NCI-H748 treated with DMSO at 0.1 percent for 48 hours (cell line): ENCODE measurements at regions not wholly inside any gene's neighbourhood (a gene's known extent, or its start where the extent isn't known, plus 50 kb on each side); places are given as distances from the start of the nearest gene placed in this dataset.
"Not testable (repeated sequence)": the region's sequence is repeated elsewhere in the genome, so short reads cannot be mapped to it uniquely, and the experiment has no call there.

Source experiments
- DNase-seq: peaks from one replicate; lab custom pipeline; 2025; lab: John Stamatoyannopoulos, UW

DNA sequence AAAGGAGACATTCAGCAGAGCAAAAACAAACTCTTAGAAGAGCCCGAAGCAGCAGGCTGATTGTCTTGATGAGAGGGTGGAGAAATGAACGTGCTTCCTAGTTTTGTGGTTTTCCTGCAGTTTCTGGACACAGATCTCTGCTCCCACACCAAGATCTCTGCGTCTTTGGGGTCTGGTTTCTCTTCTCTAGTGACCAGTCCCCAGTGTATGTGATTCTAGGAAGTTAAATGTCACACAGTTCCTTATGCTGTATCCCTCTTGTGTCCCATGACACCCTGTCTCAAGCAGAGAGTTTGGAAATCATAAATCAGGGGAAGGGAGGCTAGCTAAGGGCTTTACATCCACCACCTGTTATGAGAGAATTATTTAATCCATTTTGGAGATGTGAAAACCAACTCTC is 55.4 kb upstream of the KLF14 start:
- DNase-seq = no peak

DNA sequence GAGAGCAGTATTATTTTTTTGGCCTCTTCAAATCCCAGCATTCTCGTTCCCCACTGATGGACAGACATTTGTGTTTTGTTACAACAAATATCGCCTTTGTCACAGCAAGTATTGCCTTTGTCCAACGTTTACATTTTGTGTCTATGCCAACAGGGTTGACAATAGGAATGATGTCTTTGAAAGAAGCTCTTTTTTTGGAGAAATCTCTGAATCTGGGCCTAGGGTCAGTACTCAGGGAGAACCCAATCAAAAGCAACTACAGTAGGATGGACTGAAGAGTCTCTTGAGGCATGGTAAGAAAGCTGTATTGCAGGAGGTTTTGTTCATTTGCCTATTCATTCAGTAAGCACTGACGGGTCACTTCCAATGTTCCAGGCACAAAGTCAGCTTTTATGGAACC is 57.7 kb upstream of the KLF14 start:
- no peak for DNase-seq

DNA sequence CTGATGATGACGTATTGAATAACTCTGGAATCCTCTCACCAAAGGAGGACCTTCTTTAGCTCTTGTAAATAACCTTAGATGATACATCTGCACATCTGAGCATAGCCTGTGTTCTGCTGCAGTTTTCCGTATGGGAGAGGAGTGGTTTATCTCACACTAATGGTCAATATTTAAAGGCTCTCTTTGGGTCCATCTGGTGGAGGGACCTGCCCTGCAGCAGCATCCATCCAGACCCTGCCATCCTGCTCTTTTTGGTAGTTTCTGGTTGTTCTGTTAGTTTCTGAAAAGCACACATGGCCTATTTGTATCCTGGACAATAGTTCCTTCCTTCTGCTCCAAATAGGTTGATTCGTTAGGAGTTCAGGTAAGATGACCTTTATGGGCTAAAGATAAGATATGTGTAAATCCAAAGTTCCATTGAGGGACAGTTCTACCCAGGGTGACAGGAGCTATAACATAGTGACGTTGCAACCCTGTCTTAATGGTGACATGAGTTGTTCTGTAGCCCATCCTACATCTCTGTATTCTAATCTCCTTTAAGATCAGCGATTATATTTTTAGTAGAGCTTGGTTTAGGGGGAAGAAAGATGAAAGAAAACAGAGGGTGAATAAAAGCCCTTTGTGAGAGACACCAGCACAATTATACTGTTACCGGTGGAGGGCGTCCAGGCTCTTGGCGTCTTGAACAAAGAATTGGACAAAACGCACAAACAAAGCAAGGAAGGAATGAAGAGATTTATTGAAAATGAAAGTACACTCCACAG is 60.0 kb upstream of the KLF14 start:
- no peak for DNase-seq

DNA sequence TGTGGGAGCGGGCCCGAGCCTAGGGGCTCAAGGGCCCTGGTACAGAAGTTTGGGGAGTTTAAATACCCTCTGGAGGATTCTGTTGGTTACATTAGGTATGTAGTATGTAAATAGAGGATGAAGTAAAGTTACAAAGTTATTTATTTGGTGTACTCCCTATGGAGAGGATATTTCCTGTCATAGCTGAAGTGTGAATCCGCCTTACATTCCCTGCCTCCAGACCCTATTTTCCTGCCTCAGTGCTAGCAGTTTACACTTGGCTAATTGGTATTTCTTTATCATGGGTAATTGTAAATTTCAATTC is 60.6 kb upstream of the KLF14 start:
- no peak for DNase-seq

DNA sequence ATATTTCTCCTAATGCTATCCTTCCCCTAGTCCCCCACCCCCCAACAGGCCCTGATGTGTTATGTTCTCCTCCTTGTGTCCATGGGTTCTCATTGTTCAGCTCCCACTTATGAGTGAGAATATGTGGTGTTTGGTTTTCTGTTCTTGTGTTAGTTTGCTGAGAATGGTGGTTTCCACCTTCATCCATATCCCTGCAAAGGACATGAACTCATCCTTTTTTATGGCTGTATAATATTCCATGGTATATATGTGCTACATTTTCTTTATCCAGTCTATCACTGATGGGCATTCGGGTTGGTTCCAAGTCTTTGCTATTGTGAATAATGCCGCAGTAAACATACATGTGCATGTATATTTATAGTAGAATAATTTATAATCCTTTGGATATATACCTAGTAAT is 62.4 kb upstream of the KLF14 start:
- DNase-seq = not testable (repeated sequence)

DNA sequence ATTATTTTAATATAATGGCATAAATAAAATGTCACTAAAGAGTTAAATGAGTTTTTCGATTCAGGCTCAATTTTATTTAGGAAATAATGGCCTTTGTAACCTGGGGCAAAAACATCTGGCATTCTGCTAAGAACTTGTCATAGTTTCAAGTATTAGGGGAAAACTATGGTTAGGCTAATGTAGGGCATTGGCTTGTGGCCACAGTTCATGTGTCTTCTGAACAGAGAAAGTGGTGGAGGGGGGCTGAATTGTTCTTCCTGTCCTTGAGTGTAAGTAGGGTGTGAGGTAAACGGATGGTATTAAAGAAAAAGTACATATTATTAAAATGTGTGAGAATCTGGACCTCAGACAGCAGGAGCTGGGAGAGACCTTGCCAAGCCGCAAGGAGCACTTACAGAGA is 69.1 kb upstream of the KLF14 start:
- DNase-seq = no peak

DNA sequence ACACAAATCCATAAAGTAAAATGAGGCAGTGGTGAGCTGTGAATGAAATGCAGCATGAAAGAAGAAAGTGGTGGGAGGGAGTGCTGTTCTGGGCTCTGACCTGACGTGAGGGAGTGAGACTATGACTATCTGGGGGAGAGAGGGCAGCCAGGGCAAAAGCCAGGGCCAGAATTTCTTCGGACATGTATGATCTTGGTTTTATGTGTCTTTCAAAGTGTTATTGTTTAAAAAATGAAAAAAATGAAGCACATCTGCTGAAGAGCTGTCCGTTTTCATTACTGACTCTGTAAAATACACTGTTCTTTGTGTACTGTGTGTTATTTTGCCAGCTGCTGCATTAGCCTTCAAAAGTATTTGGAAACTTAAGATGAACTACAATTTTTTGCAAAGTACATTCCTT is 70.2 kb upstream of the KLF14 start:
- DNase-seq = no peak

DNA sequence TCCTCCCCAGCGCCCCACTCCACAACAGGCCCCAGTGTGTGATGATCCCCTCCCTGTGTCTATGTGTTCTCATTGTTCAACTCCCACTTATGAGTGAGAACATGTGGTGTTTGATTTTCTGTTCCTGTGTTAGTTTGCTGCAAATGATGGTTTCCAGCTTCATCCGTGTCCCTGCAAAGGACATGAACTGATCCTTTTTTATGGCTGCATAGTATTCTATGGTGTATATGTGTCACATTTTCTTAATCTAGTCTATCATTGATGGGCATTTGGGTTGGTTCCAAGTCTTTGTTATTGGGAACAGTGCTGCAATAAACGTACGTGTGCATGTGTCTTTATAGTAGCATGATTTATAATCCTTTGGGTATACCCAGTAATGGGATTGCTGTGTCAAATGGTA is 78.8 kb upstream of the KLF14 start:
- DNase-seq = not testable (repeated sequence)

DNA sequence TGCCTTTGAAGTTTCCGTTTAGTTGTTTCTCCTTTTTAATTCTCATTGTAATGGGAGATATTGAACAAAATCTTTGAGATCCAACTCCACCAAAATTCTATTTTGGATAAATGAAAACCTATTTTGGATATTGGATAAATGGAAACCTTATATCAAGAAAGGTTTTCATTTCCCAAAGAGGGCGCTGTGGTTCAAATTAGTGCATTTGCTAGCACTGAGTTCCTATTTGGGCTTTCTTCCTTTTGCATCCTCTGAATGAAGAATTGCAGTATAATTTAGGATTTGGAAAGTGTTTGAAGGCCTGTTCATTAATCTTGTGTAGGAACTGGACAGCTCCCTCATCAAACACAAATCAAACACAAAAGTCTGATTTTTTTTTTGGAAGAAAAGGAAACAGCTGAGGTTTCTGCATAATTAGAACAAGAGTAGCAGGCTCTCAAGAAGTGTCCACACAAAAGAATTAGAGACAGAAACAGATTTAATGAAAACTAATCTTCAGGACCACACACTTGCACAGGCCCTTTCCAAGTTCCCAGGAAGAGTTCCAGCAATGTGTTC is 80.8 kb upstream of the KLF14 start:
- DNase-seq = no peak

DNA sequence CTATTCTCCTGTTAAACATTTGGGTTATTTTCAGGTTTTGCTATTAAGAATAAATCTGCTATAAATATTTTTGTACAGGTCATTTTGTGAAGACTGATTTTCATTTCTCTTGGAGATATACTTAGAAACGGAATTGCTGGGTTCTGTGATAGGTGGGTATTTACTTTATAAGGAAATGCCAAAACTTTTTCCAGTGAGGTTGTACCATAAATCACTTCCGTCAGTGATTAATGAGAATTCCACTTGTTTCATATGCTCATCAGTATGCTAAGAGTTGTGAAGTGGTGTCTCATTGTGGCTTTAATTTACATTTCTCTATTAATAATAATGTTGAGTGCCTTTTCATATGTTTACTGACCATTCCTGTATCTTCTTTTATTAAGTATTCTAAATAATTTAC is 84.0 kb upstream of the KLF14 start:
- no peak for DNase-seq

DNA sequence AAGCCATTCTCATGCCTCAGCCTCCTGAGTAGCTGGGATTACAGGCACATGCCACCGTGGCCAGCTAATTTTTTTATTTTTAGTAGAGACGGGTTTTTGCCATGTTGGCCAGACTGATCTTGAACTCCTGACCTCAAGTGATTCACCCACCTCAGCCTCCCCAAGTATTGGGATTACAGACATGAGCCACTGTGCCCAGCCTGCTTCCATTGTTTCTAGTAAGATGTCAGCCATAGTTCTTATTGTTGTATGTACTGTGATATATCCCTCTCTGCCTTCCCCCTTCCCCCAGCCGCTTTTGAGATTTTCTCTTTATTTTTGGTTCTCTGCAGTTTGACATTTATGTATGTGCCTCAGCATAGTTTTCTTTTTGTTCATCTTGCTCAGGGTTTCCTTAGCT is 87.9 kb upstream of the KLF14 start:
- no peak for DNase-seq

DNA sequence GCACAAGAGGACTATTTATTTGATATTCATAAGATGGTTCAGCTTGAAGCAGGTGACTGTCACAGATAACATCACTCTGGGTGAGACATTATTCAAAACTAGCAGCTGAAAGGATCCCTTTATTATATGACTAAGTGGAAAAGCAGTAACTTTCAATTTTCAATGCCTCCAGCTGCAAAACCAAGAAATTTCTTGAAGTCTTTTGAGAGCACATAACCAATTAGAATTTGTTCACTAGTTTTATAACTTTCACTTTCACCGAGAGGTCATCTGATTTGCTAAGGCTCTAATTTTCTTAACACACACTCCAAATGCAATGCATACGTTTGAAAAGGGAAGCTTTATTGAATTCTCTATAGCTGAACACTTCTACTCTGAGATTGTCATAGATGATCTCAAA is 88.6 kb upstream of the KLF14 start:
- DNase-seq = no peak

DNA sequence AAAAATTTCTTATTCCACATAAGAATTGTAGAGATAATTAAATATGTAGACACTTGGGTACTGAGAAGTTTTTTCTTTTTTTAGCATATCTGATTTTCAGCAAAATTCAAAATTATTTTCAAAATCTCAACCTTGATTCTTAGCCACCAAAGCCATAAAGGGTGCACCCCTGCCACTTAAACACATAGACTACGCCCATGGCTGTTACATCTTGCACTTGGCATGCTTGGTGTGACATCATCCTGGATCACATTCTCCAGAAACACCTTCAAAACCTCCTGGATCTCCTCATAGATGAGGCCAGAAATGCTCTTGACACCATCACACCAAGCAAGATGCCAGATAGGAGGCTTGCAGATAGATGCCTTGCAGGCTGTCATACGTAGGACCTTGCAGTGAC is 89.1 kb upstream of the KLF14 start:
- no peak for DNase-seq

DNA sequence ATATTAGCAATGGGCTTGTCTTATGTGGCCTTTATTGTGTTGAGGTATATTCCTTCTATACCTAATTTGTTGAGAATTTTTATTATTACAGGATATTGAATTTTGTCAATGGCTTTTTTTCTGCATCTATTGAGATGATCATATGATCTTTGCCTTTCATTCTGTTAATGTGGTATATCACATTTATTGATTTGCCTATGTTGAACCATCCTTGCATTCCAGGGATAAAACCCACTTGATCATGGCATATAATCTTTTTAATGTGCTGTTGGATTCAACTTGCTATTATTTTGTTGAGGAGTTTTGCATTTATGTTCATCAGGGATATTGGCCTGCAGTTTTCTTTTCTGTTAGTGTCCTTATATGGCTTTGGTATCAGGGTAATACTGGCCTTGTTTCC is 91.8 kb upstream of the KLF14 start:
- no peak for DNase-seq

DNA sequence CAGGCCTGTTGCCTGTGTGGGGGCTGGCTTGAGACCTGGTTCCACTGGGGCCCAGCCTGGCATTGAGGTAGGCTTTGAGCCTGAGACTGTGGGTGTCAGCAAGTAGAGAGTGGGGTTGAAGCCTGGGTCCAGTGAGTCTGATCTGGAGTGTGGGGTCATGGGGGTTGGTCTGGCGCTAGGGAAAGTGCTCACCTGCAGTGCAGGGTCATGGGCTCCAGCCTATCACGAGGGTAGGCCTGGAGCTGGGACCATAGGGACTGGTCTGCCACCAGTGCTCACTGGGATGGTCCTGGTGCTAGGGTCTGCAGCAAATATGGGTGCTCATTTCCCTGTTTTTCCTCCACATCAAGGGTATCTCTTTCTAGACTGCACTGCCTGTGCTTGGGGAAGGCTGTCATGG is 95.4 kb upstream of the KLF14 start:
- no peak for DNase-seq

DNA sequence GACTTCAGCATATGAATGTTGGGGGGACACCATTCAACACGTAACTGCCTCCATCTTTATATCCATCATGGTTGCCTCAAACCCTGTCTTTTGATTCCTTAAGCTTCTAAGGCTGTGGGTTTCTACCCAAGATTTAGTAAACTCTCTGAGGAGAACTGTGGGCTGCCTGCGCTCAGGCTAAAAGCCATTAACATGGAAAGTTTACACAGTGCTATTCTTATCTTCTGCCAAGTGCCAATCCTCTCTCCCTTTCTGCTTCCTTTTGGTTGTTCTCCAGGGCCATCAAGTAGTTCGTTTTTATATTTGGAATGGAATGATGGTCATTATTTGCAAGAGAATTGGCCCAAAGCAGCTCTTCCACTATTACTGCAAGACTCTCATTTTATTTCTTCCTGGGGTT is 97.3 kb upstream of the KLF14 start:
- DNase-seq = no peak

DNA sequence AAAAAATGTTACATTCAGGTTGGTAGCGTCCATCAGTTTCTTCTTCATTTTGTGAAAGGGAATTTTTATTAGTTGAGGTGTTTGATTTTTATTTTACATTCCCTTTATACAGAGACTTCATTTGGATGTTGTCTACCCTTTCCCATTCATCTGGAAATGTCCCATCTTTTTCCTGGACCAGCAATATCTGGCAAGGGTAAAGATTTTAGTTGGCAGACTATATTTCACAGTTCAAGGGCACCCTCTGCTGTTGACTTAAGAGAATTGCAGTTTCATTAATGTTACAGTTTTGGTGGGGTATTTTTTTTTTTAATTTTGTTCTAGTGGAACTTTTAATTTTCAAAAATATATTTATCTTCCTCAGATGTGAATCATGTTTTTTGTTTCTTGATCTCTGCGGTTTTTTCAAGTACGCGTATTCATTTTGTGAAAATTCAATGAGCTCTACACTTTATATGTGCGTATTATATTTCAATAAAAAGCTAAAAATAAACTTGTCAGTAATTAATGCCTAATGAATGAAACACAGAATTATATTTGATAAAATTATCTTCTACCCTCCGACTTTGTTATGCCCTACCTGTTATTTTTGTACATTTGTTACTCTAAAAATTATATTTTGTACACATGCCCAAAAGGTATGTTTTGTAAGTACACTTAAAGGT is 97.9 kb upstream of the KLF14 start:
- peak; percentile 32 for DNase-seq

DNA sequence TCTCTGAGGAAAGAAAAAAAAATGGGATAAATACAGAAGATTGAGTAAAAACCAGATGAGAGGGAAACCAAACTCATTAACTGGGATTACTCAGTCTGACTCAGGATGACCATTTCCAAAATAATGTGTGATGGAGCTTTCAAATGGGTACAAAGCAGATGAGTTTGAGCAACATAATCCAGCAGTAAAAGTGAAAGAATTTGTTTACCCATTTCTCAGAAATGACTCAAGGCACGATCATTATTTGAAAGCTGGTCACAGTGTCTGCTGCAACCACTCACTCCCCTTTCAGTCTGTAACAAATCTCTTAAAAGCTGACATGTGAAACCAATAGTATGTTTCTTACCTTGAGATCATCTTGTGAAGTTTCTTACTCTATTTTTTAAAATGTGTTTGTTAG is 104.7 kb upstream of the KLF14 start:
- DNase-seq = no peak

DNA sequence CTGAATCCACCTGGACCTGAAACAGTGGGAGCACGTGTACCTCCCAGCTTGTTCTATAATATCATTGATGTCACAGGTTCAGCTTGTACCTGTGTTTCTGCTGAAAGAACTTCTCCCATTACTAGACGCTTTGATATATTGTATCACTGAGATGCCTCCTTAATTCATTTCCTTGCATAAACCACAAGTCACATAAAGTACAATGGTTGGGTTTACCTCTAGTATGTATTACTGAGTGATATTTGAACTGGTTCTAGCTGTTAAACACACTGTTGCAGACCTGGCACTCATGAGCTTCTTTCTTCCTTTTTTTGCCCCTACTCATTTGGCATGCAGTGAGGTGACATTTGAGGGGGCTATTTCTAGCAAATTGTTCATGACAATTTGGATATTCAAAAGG is 106.6 kb upstream of the KLF14 start:
- DNase-seq = no peak

DNA sequence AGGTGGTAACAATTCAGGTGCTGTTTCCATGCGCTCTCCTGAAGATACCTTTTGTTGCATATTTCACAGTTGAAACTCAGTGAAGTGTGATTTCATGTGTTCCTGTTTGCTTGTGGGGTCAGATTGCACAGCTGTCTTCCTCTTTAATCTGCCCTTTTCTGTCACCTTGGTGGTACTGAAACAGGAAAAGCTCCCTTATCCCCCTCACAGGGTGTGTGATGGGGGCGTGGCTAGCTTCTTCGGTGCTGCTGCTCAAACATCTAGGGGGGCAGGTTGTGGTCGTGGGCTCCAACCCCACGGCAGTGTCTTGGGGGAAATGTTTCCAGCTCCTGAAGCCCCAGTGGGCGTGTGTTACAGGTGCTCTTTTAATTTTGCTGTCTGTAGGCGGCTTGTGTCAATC is 107.4 kb upstream of the KLF14 start:
- no peak for DNase-seq

DNA sequence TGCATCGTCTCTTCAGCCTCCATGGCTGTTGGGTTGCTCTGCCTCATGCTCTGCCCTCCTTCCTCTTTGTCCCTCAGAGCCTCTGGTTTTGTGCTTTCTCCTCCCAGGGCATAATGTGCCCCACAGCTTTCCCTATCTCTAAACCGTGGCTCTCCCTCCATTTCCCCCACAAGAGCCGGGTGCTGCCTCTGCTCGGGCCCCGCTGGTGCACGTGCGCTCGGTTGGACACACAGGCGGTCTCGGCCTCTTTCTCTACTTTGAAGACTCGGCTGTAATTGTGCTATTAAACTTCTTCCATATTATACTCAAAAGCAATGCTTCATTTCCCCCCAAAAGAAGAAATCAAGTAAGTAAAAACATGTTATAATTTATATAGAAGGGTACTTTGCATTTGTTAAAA is 109.7 kb upstream of the KLF14 start:
- DNase-seq = no peak

DNA sequence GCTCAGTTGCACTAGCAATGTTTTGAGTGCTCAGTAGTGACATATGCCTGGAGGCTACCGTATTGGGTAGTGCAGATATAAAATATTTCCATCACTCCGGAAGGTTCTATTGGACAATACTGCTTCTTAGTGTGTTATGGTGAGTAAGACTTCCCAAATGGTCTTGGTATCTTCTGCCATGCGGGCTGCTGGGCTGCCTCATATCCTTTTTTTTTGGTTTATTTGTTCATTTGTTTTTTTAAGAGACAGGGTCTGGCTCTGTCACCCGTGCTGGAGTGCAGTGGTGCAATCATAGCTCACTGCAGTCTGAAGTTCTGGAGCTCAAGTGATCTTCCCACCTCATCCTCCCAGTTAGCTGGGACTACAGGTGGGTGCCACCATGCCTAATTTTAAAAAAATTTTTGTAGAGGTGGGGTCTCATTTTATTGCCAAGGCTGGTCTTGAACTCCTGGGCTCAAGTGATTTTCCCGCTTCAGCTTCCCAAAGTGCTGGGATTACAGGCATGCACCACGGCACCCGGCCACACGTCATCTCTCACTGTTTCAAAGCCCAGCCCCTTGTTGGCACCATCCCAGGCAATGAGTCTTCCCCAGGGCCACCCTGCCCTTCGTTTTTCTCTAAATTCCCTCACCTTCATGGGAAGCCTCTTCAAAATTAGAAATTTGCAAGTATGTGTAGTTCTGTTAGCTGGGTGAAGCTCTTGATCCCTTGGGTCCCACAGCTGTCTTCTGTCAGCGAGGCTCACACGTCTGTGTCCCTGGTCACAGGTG is 111.0 kb upstream of the KLF14 start:
- no peak for DNase-seq

DNA sequence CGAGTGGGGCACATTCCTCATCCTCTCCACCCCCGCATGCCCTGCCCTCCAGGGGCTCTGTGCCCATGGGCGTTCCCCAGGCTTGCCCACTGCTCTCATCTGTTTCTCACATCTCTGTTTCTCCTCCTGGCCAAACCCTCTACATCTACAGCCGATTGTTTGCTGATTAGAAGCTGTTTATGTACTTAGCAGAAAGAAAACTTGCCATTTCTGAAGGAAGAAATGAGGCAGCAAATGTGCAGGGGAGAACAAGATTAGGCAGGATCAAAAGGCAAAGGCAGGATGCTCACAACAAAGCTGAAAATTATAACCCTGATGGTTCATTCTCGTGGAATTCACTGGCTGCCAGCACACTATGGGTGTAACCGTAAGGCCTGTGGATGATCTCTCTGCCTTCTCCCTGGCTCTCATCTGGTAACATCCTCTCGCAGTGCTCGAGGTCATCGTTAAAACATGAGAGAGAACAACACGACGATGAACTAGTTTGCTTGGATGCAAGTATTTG is 111.6 kb upstream of the KLF14 start:
- DNase-seq = no peak
